Choroid plexus epithelial cell (primary cell): ENCODE measurements at regions not wholly inside any gene's neighbourhood (a gene's known extent, or its start where the extent isn't known, plus 50 kb on each side); places are given as distances from the start of the nearest gene placed in this dataset.

ENCODE experiments used
- DNase-seq: peaks from one replicate; pipeline ENCODE4 v3.0.0-alpha.2; 2010; ENCODE audit warnings: low read depth
- H3K4me3 ChIP-seq: 2 replicates; pipeline ENCODE4 v1.5.1; 2011; ENCODE audit warnings: low read depth, mild to moderate bottlenecking, control low read depth, low read length, moderate library complexity
- TF ChIP-seq, protein P1 (sequence below): conservative IDR thresholded peaks from 2 replicates; pipeline ENCODE4 v1.5.1; 2011; ENCODE audit warnings: low read depth, mild to moderate bottlenecking, control low read depth, inconsistent platforms, low read length, moderate library complexity

GRCh38 chr16:26247063-26247462 lies 555.3 kb downstream of the HS3ST4 start:
- no peak for DNase-seq
- TF ChIP-seq, protein P1, sequence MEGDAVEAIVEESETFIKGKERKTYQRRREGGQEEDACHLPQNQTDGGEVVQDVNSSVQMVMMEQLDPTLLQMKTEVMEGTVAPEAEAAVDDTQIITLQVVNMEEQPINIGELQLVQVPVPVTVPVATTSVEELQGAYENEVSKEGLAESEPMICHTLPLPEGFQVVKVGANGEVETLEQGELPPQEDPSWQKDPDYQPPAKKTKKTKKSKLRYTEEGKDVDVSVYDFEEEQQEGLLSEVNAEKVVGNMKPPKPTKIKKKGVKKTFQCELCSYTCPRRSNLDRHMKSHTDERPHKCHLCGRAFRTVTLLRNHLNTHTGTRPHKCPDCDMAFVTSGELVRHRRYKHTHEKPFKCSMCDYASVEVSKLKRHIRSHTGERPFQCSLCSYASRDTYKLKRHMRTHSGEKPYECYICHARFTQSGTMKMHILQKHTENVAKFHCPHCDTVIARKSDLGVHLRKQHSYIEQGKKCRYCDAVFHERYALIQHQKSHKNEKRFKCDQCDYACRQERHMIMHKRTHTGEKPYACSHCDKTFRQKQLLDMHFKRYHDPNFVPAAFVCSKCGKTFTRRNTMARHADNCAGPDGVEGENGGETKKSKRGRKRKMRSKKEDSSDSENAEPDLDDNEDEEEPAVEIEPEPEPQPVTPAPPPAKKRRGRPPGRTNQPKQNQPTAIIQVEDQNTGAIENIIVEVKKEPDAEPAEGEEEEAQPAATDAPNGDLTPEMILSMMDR: no peak

GRCh38 chr16:26252598-26252997 lies 560.8 kb downstream of the HS3ST4 start:
- no peak overlapping the region for H3K4me3 ChIP-seq
- TF ChIP-seq, protein P1: no peak
- no peak for DNase-seq

More at GRCh38 chr16:26247063-26247462, 555.3 kb downstream of the HS3ST4 start:
- H3K4me3 ChIP-seq: no peak overlapping the region

DNA sequence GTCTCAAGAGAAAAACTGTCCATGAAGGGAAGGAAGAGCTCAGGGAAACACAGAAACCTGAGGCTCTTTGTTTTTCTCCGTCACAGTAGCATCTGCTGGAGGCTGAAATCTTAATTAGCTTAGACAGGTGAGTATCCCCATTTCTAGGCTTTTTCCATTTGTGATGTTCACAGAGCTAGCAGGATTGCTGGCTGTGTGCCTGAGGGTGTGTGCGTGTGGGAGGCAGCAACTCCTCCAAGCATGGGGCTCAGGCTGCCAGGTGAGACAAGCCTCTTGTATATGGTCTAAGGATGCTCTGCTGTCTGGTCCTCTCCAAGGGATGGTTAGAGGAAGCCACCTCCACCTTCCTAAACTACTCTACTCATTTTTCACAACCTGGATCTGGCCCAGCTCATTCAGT lies 569.9 kb downstream of the HS3ST4 start:
- no peak for DNase-seq
- TF ChIP-seq, protein P1: no peak
- H3K4me3 ChIP-seq: no peak overlapping the region

- TF ChIP-seq, protein P1: no peak
- no peak overlapping the region for H3K4me3 ChIP-seq
- DNase-seq: no peak
Observed at GRCh38 chr16:26263406-26263805, 571.6 kb downstream of the HS3ST4 start.

DNA sequence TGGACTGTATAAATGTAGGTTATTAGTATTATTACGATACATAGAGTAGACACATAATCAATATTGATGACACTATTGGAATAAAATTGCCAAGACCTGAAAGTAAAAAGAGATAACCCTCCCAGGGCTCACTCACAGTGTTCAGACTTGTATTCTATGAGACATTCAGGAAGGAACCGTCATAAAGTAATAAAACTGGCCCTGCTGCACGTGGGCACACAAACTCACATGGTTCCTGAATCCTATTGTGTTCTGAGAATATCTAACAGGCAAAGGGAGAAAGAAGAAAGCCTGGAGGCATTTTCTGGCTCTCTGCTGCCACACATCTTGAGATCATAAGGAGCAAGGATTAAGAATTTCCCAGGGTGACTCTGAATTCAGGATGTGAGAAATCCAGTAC lies 575.9 kb downstream of the HS3ST4 start:
- no peak overlapping the region for H3K4me3 ChIP-seq
- TF ChIP-seq, protein P1: no peak
- no peak for DNase-seq

- TF ChIP-seq, protein P1: no peak
- no peak for DNase-seq
- no peak overlapping the region for H3K4me3 ChIP-seq
Observed at GRCh38 chr16:26269673-26270072, 577.9 kb downstream of the HS3ST4 start.

DNA sequence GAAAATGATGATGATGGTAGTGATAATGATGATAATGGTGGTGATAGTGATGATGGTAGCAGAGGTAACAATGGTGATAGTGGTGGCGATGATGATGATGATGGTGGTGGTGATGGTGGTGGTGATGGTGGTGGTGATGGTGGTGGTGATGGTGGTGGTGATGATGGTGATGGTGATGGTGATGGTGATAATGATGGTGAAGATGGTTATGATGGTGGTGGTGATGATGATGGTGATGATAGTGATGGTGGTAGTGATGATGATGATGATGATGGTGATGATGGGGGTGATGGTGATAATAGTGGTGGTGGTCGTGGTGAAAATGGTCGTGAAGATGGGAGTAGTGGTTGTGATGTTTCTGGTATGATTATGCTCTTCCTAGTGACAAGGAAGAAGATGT lies 581.8 kb downstream of the HS3ST4 start:
- DNase-seq: no peak
- TF ChIP-seq, protein P1: no peak

More for the DNA sequence above, 581.8 kb downstream of the HS3ST4 start:
- H3K4me3 ChIP-seq: no peak overlapping the region
